HG02759 (cell line): ENCODE measurements at regions not wholly inside any gene's neighbourhood (a gene's known extent, or its start where the extent isn't known, plus 50 kb on each side); places are given as distances from the start of the nearest gene placed in this dataset.
"Not testable (repeated sequence)": the region's sequence is repeated elsewhere in the genome, so short reads cannot be mapped to it uniquely, and the experiment has no call there.

Source experiments
- ATAC-seq: cut with Tn5 transposase; IDR thresholded peaks from one replicate; pipeline ENCODE4 v1.9.1; 2021; ENCODE audit warnings: mild to moderate bottlenecking, moderate library complexity; ENCODE audit not compliant: unreplicated experiment

DNA sequence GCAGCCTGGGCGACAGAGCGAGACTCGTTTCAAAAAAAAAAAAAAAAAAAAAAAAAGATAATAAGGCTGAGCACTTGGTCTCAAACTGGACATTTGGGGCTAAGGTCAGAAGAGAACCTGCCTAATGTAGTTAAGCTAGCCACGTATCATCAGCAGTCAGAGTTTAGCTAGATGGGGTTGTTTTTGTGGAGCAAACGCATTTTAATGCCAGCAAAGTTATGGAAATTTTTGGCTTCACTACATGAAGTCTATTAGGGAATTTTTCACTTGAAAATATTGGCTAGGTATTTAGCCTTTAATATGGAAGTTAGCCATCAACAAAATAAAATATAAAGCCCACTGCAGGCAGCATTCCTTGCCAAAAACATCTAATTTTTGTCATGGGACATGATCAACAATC lies 902.9 kb upstream of the CDH18 start:
- not testable (repeated sequence) for ATAC-seq

DNA sequence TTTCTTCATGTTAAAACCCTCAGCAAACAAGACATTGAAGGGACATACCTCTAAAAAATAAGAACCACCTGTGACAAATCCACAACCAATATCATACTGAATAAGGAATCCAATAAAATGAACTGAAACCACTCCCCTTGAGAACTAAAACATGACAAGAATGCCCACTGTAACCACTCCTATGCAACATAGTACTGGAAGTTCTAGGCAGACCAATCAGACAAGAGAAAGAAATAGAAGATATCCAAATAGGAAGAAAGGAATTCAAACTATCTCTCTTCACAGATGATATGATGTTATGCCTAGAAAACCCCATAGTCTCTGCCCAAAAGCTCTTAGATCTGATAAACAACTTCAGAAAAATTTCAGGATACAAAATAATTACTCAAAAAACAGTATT lies 887.7 kb upstream of the CDH18 start:
- not testable (repeated sequence) for ATAC-seq

DNA sequence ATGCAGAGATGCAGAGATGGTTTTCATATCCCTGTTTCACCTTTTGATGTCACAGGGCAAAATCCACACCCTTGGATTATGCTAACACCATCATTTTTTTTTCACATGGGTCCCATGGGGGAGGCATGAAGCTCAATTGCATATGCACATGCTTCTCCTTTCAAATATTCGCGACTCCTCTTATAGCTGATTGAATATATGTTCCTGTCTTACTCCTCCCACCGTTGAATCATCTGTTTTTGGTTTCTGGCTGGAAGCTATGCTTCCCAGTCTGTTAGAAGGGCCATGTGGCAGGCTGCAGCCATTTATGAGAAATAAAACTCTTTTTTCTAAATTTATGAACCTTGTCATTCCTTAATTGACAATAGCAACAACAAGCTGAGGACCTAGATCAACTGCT lies 877.9 kb upstream of the CDH18 start:
- ATAC-seq: not testable (repeated sequence)

DNA sequence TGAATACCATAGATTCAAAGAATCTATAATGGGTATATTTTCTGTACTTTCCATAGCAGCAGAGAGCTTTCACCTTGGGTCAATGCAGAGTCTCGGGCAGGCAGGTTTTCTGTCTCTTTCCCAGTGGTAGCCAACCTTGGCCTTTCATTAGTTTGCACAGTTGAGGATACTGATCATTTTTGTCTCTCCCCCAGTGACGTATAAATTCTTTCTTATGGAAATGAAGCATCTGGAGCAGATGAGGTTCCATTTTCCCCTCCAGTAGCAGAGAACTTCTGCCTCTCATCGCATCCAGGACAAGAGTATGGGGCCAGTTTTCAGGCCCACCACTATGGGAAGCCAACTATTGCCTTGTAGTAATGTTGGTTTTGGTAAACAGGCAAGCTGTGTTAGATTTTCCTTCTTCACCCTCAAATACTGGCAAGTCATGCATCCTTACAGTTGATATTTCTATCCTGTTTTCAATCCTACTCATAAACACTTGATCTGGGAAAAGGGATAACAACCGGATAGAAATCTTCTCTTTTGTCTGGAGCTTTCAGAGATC lies 845.2 kb upstream of the CDH18 start:
- ATAC-seq: no peak

DNA sequence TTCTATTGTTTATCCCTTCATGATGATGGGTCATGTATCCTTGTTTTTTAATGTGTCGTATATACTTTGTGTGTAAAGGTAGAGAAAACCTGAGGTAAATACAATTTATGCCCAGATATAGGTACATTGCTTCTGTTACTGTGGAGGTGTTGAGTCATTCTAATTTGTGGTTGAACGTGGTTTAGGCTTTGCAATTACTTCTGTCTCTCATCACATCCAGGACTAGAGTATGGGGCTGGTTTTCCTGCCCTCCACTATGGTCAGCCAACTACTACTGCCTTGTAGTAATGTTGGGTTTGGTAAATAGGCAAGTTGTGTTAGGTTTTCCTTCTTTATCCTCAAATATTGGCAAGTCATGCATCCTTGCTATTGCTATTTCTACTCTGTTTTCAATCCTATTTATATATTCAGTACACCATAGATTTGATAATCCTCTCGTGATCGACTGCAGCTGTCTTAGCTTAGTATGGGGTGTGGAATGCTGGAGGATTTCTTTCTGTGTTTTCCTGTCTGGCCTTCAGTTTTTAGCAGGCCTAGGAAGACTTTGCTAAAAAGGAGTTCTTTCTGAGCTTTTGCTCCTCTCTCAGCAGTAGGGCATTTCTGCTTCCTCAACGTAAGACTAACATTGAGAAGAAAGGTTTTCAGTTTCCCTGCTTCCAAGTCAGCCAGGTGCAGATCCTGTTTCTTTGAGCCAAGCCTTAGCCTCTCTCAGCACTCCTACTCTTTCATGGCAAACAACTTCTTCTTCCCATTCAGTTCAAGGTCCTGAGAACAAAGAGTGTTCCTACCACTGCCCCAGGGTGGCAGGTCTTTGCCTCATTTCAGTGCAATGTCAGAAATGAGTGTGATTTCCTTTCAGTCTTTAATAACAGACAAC lies 844.4 kb upstream of the CDH18 start:
- no peak for ATAC-seq

DNA sequence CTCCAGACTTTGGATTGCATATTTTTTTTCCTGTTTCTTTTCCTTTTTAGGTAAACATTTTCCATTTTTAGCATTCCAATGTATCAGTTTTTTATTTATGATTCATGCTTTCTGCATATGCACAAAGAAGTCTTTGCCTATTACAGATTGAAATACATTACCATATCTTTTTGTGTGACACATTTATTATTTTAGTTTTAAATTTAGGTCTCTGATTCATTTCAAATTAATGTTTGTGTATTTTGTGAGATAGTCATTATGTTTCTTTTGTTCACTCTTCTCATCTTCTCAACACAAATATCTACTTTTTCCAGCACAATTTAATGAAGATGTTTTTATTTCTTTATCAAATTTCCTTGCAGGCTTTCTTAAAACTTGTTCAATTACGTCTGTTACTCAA lies 838.0 kb upstream of the CDH18 start:
- ATAC-seq: not testable (repeated sequence)

DNA sequence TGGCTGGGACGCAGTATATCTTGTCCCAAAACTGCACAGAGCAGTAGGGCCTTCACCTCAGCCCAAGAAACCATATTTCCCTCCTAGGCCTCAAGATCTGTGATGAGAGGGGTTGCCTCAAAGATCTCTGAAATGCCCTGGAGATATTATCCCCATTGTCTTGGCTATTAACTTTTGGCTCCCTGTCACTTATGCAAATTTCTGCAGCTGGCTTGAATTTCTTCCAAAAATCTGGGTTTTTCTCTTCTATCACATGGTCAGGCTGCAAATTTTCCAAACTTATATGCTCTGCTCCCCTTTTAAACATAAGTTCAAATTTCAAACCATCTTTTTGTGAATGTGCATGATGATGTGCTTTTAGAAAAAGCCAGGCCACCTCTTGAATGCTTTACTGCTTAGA lies 809.2 kb upstream of the CDH18 start:
- ATAC-seq: not testable (repeated sequence)

DNA sequence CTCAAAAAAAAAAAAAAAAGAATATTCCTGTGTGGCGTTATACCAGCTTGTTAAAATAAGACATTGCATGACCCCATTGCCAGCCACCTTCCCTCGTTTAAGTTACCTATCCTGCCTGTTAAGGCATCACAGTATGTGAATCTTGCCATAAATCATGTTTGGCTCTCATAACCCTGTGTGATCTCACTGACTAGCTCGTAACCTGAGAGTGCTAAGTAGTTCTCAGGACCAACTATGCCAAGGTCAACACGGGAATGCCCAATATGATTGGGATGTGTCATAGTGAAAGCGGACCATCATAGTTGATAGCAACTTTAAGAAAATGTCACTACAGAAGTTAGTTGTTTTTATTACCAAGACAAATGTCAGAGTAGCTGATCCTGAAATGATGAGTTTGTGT lies 796.8 kb upstream of the CDH18 start:
- ATAC-seq: not testable (repeated sequence)

DNA sequence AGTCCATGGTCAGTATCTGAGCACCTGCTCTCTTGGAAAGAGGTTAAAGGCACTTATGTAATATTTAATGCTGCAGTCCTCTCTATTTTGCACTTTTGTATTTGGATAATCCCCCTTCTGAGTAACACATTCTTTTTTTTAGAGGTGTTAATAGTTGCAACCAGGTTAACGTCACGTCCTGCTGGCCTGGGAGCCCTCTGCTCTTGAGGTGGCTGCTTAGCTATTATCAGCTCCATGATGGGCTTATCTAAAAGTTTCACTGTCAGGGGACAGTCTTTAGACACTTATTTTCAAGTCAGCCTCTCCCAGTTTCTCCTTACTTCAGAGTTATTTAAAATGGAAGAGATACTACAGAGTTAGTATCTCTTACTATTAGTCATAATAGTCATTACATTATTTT lies 795.5 kb upstream of the CDH18 start:
- not testable (repeated sequence) for ATAC-seq

DNA sequence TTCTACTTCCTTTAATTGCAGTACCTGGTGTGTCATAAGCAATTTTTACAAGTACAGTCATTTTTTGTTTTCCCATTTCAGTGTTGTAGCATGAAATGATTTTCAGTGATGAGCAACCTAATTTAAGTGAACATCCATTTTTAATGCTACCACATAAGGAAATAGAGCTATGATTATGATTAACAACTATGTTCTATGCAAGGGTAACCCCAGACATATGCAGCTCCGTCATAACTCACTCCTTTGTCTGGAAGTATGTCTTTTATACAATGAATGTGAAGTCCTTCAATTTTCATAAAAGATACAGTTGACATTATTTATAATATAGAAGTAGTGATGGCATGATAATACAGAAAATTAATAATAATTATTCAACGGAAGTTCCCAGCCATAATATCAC lies 783.3 kb upstream of the CDH18 start:
- not testable (repeated sequence) for ATAC-seq

DNA sequence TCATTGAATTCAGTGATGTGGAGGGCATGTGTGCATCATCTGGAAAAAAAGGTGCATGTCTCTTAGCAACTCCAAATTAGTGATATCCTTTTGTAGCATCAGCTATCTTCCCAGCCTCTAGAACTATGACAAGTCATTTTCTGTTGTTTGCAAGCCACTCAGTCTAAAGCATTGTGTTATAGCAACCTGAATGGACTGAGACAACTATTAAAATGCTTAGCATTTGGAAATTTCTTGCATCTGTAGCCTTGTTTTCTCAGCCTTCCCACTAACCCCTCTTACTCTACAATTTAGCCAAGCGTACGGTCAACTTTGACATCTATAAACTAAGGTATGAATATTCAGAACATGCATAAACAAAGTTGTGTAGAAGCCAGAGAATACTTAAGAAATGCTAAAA lies 777.1 kb upstream of the CDH18 start:
- not testable (repeated sequence) for ATAC-seq

DNA sequence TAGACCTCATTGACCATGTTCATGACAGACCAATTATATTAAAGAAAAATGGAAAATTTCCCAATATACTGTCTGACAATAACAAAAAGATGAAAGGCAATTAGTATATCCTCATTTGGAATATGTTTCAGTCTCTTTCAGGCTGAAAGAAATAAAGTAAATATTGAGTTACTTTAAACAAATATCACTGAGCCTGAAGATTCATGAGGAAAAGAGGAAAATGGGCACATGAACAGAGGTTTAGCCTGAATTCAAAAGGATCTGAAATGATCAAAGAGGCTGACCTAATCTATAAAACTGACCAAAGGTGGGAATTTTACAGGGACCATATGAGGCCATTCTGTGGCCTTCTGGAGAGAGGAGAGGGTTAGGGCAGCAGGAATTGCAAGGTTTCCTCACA lies 771.5 kb upstream of the CDH18 start:
- not testable (repeated sequence) for ATAC-seq

DNA sequence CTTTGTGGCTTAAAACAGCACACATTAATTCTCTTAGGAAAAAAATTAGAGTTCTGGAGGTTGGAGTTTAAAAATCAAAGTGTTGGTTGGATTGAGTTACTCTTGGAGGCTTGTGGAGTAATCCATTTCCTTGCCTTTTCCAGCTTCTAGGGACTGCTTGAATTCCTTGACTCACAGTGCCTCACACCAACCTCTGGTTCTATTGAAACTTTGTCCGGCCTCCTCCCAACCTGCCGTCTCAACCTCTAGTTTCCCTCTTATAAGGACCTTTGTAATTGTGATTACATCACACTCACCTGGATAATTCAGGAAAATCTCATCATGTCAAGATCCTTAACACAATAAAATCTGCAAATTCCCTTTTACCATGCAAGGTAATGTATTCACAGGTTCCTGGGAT lies 764.2 kb upstream of the CDH18 start:
- ATAC-seq: not testable (repeated sequence)

DNA sequence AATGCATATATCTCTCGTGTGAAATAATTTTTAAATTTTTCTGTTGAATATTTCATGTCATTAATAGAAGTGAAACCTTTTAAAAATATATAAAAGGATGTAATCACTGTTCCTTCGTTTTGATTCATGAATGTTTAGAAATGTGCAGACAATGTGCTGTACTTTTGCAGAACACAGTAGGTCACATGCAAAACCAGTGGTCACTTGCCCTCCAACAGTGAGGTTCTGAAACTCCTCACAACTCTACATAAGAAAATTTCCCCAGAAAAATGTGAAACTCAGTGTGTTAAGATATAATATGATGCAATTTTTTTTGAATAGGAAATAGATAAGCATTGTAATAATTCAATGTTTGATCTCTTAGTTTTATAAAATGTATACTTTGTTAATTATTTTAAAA lies 747.7 kb upstream of the CDH18 start:
- not testable (repeated sequence) for ATAC-seq

DNA sequence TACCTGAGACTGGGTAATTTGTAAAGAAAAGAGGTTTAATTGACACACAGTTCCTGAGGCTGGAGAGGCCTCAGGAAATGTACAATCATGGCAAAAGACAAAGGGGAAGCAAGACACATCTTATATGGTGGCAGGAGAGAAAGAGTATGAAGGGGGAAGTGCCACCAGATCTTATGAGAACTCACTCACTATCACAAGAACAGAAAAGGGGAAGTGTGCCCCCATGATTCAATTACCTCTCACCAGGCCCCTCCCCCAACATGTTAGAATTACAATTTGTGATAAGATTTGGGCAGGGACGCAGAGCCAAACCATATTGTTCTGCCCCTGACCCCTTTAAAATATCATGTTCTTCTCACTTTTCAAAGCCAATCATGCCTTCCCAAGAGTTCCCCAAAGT lies 744.2 kb upstream of the CDH18 start:
- ATAC-seq: not testable (repeated sequence)

DNA sequence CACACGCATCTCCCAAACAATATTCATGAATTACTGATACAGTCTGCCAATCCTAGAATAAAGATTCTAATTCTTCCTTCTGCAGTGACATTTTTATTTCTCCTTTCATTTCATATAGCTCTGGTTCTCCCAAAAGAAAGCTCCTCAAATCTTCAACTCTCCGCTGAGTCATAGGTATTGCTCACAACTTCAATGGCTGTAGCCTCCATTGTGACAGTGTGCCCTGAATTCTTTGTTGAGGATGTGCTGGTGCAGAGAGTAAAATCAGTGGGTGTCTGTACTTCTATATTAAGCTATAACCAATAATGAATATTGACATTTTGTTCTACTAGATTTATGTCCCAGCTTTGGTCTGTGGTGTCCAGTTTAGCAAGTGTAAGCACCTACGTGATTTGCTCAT lies 733.3 kb upstream of the CDH18 start:
- not testable (repeated sequence) for ATAC-seq

DNA sequence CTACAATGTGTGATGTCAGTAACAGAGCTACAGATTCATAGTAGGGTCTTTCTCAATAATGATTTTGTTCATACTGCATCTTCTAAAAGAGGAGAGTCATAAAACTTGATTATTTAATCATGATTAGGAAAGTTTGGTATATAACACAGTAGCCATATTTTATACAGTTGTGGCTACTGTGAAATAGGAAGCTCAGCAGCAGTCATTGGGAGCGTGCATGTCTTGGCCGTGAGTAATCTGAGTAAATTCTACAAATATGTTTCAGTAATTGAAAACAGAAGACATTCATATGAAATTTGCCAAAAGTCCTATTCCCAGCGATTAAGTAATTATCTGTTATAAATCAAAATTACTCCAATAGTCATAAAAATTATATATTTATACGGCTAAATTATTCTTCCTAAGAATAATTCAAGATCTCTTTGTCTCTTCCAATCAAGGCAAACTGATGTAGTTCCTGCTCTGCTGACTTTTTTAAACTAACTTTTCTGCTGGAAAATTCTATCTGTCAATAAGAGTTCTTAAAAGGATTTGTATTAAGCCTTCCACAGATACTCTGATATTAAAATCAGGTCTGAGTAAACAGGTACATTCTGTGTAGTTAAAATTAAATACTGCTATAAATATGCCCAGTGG lies 723.6 kb upstream of the CDH18 start:
- ATAC-seq: not testable (repeated sequence)

DNA sequence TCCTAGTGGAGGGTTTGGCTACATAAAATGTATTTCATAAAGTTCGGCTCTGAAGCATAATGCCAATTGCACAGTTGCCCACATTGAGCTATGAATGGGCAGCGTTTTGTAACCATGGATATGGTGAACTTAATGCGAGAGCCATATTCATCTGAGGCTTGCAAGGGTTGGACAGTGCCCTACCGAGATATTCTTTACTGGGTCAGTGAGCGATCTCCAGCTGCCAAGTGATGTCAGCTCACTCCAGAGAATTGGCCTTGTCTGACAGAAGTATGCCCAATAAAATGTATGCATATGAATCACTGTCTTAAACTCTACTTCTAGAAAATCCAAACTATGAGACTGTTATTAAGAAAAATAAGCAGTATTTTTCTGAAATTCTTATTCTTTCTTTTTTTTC lies 719.6 kb upstream of the CDH18 start:
- ATAC-seq: not testable (repeated sequence)

DNA sequence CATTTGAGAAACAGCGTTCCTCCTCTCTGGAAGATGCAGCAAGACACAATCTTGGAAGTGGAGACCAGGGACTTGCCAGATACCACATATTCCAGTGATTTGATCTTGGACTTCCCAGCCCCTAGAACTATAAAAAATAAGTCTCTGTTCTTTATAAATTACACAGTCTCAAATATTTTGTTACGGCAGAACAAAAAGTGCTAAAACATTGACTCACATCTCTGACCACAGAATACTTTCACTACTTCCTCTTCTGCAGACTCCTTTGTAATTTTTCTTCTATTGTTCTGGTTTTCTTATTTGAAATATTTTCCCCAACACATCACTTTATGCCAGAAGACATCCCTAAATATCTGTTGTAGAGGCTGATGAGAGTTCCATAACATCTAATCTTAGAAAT lies 706.1 kb upstream of the CDH18 start:
- no peak for ATAC-seq

DNA sequence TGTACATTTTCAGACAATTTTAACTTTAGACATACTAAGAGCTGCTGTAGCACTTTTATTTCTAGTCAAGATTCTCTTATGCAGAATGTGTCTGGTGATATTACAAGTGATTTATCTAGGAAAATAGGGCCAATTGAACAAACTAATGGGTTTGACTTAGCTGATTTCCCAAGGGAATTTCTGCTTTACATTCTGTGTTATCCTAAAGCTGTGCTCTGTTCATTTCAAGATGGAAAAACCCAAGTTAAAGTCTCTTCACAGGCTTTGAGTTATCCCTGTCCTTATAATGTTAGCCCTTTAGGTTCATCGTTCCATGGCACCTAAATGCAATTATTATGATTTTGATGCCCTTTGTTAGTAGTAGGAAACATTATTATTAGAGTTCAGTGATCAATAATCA lies 704.9 kb upstream of the CDH18 start:
- ATAC-seq: no peak

DNA sequence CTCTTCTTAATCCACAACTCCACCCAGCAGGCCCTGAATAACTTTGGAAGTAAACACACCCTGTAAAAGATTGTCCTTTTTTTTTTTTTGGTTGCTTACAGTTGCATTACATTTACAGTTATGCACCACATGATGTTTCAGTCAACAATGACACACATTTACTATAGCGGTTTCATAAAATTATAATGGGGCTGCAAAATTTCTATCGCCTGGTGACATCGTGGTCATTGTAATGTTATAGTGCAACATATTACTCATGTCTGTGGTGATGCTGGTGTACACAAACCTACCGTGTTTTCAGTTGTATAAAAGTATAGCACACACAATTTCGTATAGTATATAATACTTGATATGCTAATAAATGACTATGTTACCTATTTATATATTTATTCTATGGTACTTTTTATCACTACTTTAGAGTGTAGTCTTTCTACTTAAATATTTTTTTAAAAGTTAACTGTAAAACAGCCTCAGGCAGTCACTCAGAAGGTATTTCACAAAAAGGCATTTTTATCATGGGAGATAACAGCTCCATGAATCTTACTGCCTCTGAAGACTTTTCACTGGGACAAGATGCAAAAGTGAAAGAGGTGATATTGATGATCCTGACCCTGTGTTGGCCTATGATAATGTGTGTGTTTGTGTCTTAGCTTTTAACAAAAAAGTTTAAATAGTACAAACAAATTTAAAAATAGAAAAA lies 695.4 kb upstream of the CDH18 start:
- ATAC-seq: no peak
